Upper lobe of left lung (tissue), 6 donors: ENCODE measurements at regions not wholly inside any gene's neighbourhood (a gene's known extent, or its start where the extent isn't known, plus 50 kb on each side); places are given as distances from the start of the nearest gene placed in this dataset.

ENCODE experiments used
- ATAC-seq, 2 donors: fragments of 200-7000 bp; cut with Tn5 transposase; one replicate each; pipeline ENCODE4 v1.9.1; 2022; ENCODE audit warnings: mild to moderate bottlenecking in 2 of 2, moderate library complexity in 2 of 2; ENCODE audit not compliant: low FRiP score in 2 of 2
- DNase-seq, 2 donors: peaks; one replicate each; pipeline ENCODE4 v3.0.0-alpha.2; 2019 to 2020
- H3K27ac ChIP-seq, 4 donors: fragments of 200-600 bp; sonication (generic); one replicate each; pipeline ENCODE4 v1.5.1; 2016 to 2019
- H3K27me3 ChIP-seq, 4 donors: fragments of 200-600 bp; sonication (generic); one replicate each; pipeline ENCODE4 v1.5.1; 2017 to 2019
- H3K36me3 ChIP-seq, 4 donors: fragments of 200-600 bp; sonication (generic); one replicate each; pipeline ENCODE4 v1.5.1; 2016 to 2019
- H3K4me1 ChIP-seq, 4 donors: fragments of 200-600 bp; sonication (generic); one replicate each; pipeline ENCODE4 v1.5.1; 2018 to 2019
- H3K4me3 ChIP-seq, 4 donors: fragments of 200-600 bp; sonication (generic); one replicate each; pipeline ENCODE4 v1.5.1; 2017 to 2019; ENCODE audit warnings: mild to moderate bottlenecking in 2 of 4, moderate library complexity in 1 of 4
- H3K9me3 ChIP-seq, 4 donors: fragments of 200-600 bp; sonication (generic); one replicate each; pipeline ENCODE4 v1.5.1; 2018 to 2019
- CTCF ChIP-seq, 6 experiments: fragments of 450-650 bp in 4 of 6; fragments of 200-600 bp in 2 of 6; sonication (generic) in 2 of 6; IDR thresholded peaks; one replicate each; pipeline ENCODE4 v1.5.1; 2016 to 2019; ENCODE audit warnings: antibody characterized with exemption in 6 of 6
- EP300 ChIP-seq, 4 donors: sonication (generic); formaldehyde crosslinking; IDR thresholded peaks; one replicate each; pipeline ENCODE4 v1.5.1; 2017; ENCODE audit warnings: antibody characterized with exemption in 4 of 4, control low read depth in 2 of 4
- POLR2A ChIP-seq, 4 donors: fragments of 450-650 bp; IDR thresholded peaks; one replicate each; pipeline ENCODE4 v1.5.1; 2016 to 2017; ENCODE audit warnings: antibody characterized with exemption in 4 of 4, mild to moderate bottlenecking in 2 of 4
- POLR2AphosphoS5 ChIP-seq, 2 donors: sonication (generic); formaldehyde crosslinking; IDR thresholded peaks; one replicate each; pipeline ENCODE4 v1.5.1; 2017; ENCODE audit warnings: antibody characterized with exemption in 2 of 2
- WGBS, 2 donors: methylation state at CpG; one replicate each; pipeline ENCODE4 v1.1.5; 2017 to 2018; 5-methylcytosine and 5-hydroxymethylcytosine counted together
- donor health status: DM: no; HTN: no; CAD: no; lungs with moderate emphysema.
- donor health status: DM: no; HTN: yes; CAD: no; lungs with severe emphysema.

GRCh38 chr2:105504459-105504858 is 105.6 kb upstream of the FHL2 start:
- no peaks in the 10 kb centered on the region for H3K36me3 ChIP-seq
- H3K27ac ChIP-seq = no peak overlapping the region
- DNase-seq = no peak
- no peaks in the 10 kb centered on the region for H3K9me3 ChIP-seq
- no peaks in the 10 kb centered on the region for H3K4me1 ChIP-seq
- TF ChIP-seq POLR2AphosphoS5 (IDR thresholded peaks at IDR 0.05) (no peak), EP300 (IDR thresholded peaks at IDR 0.05) (no peak), CTCF (IDR thresholded peaks at IDR 0.05) (no peak), POLR2A (IDR thresholded peaks at IDR 0.05) (no peak)
- ATAC-seq = peak in 1 of 2 donors; percentile 12
- no peaks in the 10 kb centered on the region for H3K27me3 ChIP-seq
- H3K4me3 ChIP-seq = no peak overlapping the region

GRCh38 chr2:105502625-105503334 is 103.9 kb upstream of the FHL2 start:
- ATAC-seq (no peak), DNase-seq (no peak)
- no peaks in the 10 kb centered on the region for H3K9me3 ChIP-seq
- H3K27ac ChIP-seq = no peak overlapping the region
- H3K4me3 ChIP-seq = no peak overlapping the region
- H3K4me1 ChIP-seq = no peaks in the 10 kb centered on the region
- 79 to 82% methylated on average over 2 of the region's 2 CpGs for WGBS, 2 donors
- no peaks in the 10 kb centered on the region for H3K36me3 ChIP-seq
- TF ChIP-seq POLR2AphosphoS5 (IDR thresholded peaks at IDR 0.05) (no peak), CTCF (IDR thresholded peaks at IDR 0.05) (no peak), EP300 (IDR thresholded peaks at IDR 0.05) (no peak), POLR2A (IDR thresholded peaks at IDR 0.05) (no peak)
- no peaks in the 10 kb centered on the region for H3K27me3 ChIP-seq

- TF ChIP-seq CTCF (IDR thresholded peaks at IDR 0.05) (no peak), POLR2A (IDR thresholded peaks at IDR 0.05) (no peak), EP300 (IDR thresholded peaks at IDR 0.05) (no peak), POLR2AphosphoS5 (IDR thresholded peaks at IDR 0.05) (no peak)
- DNase-seq (no peak), ATAC-seq (no peak)
- Histone ChIP-seq H3K27ac (no peak overlapping the region), H3K4me3 (no peak overlapping the region), H3K27me3 (no peaks in the 10 kb centered on the region), H3K36me3 (no peaks in the 10 kb centered on the region), H3K9me3 (peaks cover 0 to 3% (median 0%) of the 10 kb centered on the region in 4 donors), H3K4me1 (no peaks in the 10 kb centered on the region)
- 88 to 93% methylated on average over 5 of the region's 5 CpGs for WGBS, 2 donors
Measured at GRCh38 chr2:105498281-105498846, 99.5 kb upstream of the FHL2 start.

- Histone ChIP-seq H3K4me3 (no peak overlapping the region), H3K27ac (no peak overlapping the region), H3K36me3 (no peaks in the 10 kb centered on the region), H3K4me1 (no peaks in the 10 kb centered on the region), H3K9me3 (peaks cover 0 to 13% (median 6%) of the 10 kb centered on the region in 4 donors), H3K27me3 (no peaks in the 10 kb centered on the region)
- WGBS, 2 donors = 82 to 85% methylated on average over 4 of the region's 4 CpGs
- ATAC-seq = peak in 1 of 2 donors; percentile 51
- no peak for DNase-seq
- TF ChIP-seq CTCF (IDR thresholded peaks at IDR 0.05) (no peak), POLR2AphosphoS5 (IDR thresholded peaks at IDR 0.05) (no peak), POLR2A (IDR thresholded peaks at IDR 0.05) (no peak), EP300 (IDR thresholded peaks at IDR 0.05) (no peak)
Measured at GRCh38 chr2:105497094-105497493, 98.2 kb upstream of the FHL2 start.

GRCh38 chr2:105496271-105496670 is 97.4 kb upstream of the FHL2 start:
- 51 to 78% methylated on average over 3 of the region's 3 CpGs for WGBS, 2 donors
- H3K4me1 ChIP-seq = no peaks in the 10 kb centered on the region
- H3K4me3 ChIP-seq = no peak overlapping the region
- no peak overlapping the region for H3K27ac ChIP-seq
- no peaks in the 10 kb centered on the region for H3K36me3 ChIP-seq
- H3K9me3 ChIP-seq = peaks cover 0 to 13% (median 6%) of the 10 kb centered on the region in 4 donors
- ATAC-seq = peak in 1 of 2 donors; percentile 61
- no peak for DNase-seq
- H3K27me3 ChIP-seq = no peaks in the 10 kb centered on the region
- TF ChIP-seq POLR2A (IDR thresholded peaks at IDR 0.05) (no peak), CTCF (IDR thresholded peaks at IDR 0.05) (no peak), EP300 (IDR thresholded peaks at IDR 0.05) (no peak), POLR2AphosphoS5 (IDR thresholded peaks at IDR 0.05) (no peak)
